AG10803 (cell line): ENCODE measurements at regions not wholly inside any gene's neighbourhood (a gene's known extent, or its start where the extent isn't known, plus 50 kb on each side); places are given as distances from the start of the nearest gene placed in this dataset.

Experiments used
- DNase-seq: peaks from one replicate; pipeline ENCODE4 v3.0.0; 2010; ENCODE audit warnings: low read depth
- H3K4me3 ChIP-seq: 2 replicates; pipeline ENCODE4 v1.5.1; 2011; ENCODE audit warnings: mild to moderate bottlenecking, low read length, control low read depth
- CTCF ChIP-seq: conservative IDR thresholded peaks from 2 replicates; pipeline ENCODE4 v1.5.1; 2011; ENCODE audit warnings: mild to moderate bottlenecking, low read length, control low read depth, inconsistent platforms

GRCh38 chr2:65489269-65489668 lies 56.9 kb upstream of the SPRED2 start:
- no peak overlapping the region for H3K4me3 ChIP-seq
- no peak for TF ChIP-seq CTCF
- no peak for DNase-seq

- no peak for DNase-seq
- H3K4me3 ChIP-seq = no peak overlapping the region
- TF ChIP-seq CTCF = no peak
These were observed 56.1 kb upstream of the SPRED2 start for GRCh38 chr2:65488527-65488926.

- no peak for DNase-seq
- no peak overlapping the region for H3K4me3 ChIP-seq
- TF ChIP-seq CTCF = no peak
These were observed 55.0 kb upstream of the SPRED2 start for GRCh38 chr2:65487404-65487803.

- TF ChIP-seq CTCF = no peak
- no peak overlapping the region for H3K4me3 ChIP-seq
- no peak for DNase-seq
These were observed 54.4 kb upstream of the SPRED2 start for GRCh38 chr2:65486802-65487201.

GRCh38 chr2:65486282-65486681 lies 53.9 kb upstream of the SPRED2 start:
- no peak for DNase-seq

GRCh38 chr2:65485839-65486238 lies 53.4 kb upstream of the SPRED2 start:
- no peak overlapping the region for H3K4me3 ChIP-seq
- TF ChIP-seq CTCF = no peak
- DNase-seq = no peak

More at GRCh38 chr2:65486282-65486681, 53.9 kb upstream of the SPRED2 start:
- TF ChIP-seq CTCF = no peak
- no peak overlapping the region for H3K4me3 ChIP-seq

- no peak overlapping the region for H3K4me3 ChIP-seq
- TF ChIP-seq CTCF = no peak
- no peak for DNase-seq
These were observed 51.4 kb upstream of the SPRED2 start for GRCh38 chr2:65483763-65484162.
